ENCODE measurements at regions not wholly inside any gene's neighbourhood (a gene's known extent, or its start where the extent isn't known, plus 50 kb on each side); places are given as distances from the start of the nearest gene placed in this dataset.

DNA sequence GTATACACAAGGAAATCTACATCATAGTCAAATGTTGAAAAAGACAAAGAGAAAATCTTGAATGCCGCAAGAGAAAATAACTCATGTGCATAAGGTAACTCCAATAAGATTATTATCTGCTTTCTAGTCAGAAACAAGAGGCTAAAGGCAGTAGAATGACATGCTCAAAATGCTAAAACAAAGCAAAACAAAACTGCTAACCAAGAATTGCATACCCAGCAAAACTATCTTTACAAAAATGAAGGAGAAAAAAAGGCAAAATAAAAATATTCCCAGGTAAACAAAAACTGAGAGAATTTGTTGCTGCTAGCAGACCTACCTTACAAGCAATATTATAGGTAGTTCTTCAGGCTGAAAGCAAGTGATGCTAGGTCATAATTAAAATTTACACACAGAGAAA lies 76.4 kb upstream of the TMEM158 start:
- TF ChIP-seq POLR2AphosphoS5 (IDR thresholded peaks at IDR 0.05; ENCODE audit: low read depth, low read length): no peak
- TF ChIP-seq POLR2A (IDR thresholded peaks at IDR 0.05; ENCODE audit: low read depth, low read length): no peak
- TF ChIP-seq TAF1 (IDR thresholded peaks at IDR 0.05; ENCODE audit: borderline replicate concordance, low read depth, low read length): no peak

All from GM12892 (cell line).